Endothelial cell of umbilical vein (primary cell): ENCODE measurements at regions not wholly inside any gene's neighbourhood (a gene's known extent, or its start where the extent isn't known, plus 50 kb on each side); places are given as distances from the start of the nearest gene placed in this dataset.

ENCODE experiments used
- BruUV-seq: library from RNA; stranded (reverse); fragments of 400-500 nt; replicated peaks from 2 replicates; lab custom pipeline; 2021; lab: Mats Ljungman, UMichigan
- CTCF ChIA-PET: fragments of 300-600, 350-600 bp; sonication (Branson Sonifier 250); formaldehyde crosslinking; loops from one replicate; lab custom pipeline; 2021; ENCODE audit warnings: antibody characterized with exemption, inconsistent platforms; lab: Charles Lee
- POLR2A ChIA-PET: fragments of 300-600, 350-600 bp; sonication (Branson Sonifier 250); formaldehyde crosslinking; loops from one replicate; lab custom pipeline; 2021; ENCODE audit warnings: antibody characterized with exemption, inconsistent platforms; lab: Charles Lee
- DNase-seq: peaks from one replicate; pipeline ENCODE4 v3.0.0-alpha.2; 2011; ENCODE audit warnings: low read depth, low spot score
- FAIRE-seq: peaks from 2 replicates; lab custom pipeline; 2011; peaks lifted over from hg19 to GRCh38; lab: Jason Lieb, UNC
- H2AFZ ChIP-seq: 2 replicates; pipeline ENCODE4 v1.6.0; 2012; ENCODE audit warnings: low read depth, low read length, control low read depth, inconsistent platforms
- H3K27ac ChIP-seq: 2 replicates; pipeline ENCODE4 v1.5.1; 2011; ENCODE audit warnings: low read depth, mild to moderate bottlenecking, control low read depth, low read length, moderate library complexity; ENCODE audit not compliant: insufficient read depth
- H3K27me3 ChIP-seq, 2 experiments: 2 replicates each; pipeline versions ENCODE4 v1.6.0 to v1.6.1; 2011; ENCODE audit warnings: low read length in 2 of 2, mixed read lengths in 1 of 2; ENCODE audit not compliant: control insufficient read depth in 2 of 2, insufficient read depth in 2 of 2
- H3K36me3 ChIP-seq, 2 experiments: 2 replicates in 1 of 2; 3 replicates in 1 of 2; pipeline ENCODE4 v1.5.1; 2011; ENCODE audit warnings: low read length in 2 of 2, mild to moderate bottlenecking in 1 of 2, moderate library complexity in 1 of 2; ENCODE audit not compliant: control insufficient read depth in 2 of 2, insufficient read depth in 2 of 2; ENCODE audit errors: extremely low read depth in 1 of 2
- H3K4me1 ChIP-seq: 3 replicates; pipeline ENCODE4 v1.5.1; 2011; ENCODE audit warnings: mild to moderate bottlenecking, low read length; ENCODE audit not compliant: control insufficient read depth, insufficient read depth; ENCODE audit errors: extremely low read depth
- H3K4me2 ChIP-seq: 2 replicates; pipeline ENCODE4 v1.6.1; 2011; ENCODE audit warnings: low read length, control low read depth, mixed read lengths; ENCODE audit not compliant: insufficient read depth
- H3K4me3 ChIP-seq, 3 experiments: fragments of 200-600 bp in 1 of 3; sonication (generic), shearing (Covaris generic) in 1 of 3; replicated peaks in 1 of 3; 2 replicates each; pipeline ENCODE4 v1.5.1; 2011 to 2016; ENCODE audit warnings: control low read depth in 3 of 3, low read length in 3 of 3, mild to moderate bottlenecking in 2 of 3, inconsistent platforms in 1 of 3, low read depth in 1 of 3, moderate library complexity in 1 of 3; ENCODE audit not compliant: insufficient read depth in 1 of 3
- H3K79me2 ChIP-seq: 2 replicates; pipeline ENCODE4 v1.6.0; 2012; ENCODE audit warnings: low read length, inconsistent platforms; ENCODE audit not compliant: control insufficient read depth, insufficient read depth
- H3K9ac ChIP-seq: replicated peaks from 2 replicates; pipeline ENCODE3; 2011; ENCODE audit warnings: low read length, control low read depth; ENCODE audit not compliant: insufficient read depth; ENCODE audit errors: extremely low read depth
- H3K9me1 ChIP-seq: replicated peaks from 3 replicates; pipeline ENCODE4 v1.6.0; 2011; ENCODE audit warnings: mild to moderate bottlenecking, low read length; ENCODE audit not compliant: control insufficient read depth, insufficient read depth; ENCODE audit errors: extremely low read depth
- H3K9me3 ChIP-seq: replicated peaks from 2 replicates; pipeline ENCODE4 v1.5.1; 2012; ENCODE audit warnings: low read length, inconsistent platforms; ENCODE audit not compliant: control insufficient read depth, insufficient read depth
- H4K20me1 ChIP-seq: replicated peaks from 2 replicates; pipeline ENCODE3; 2011; ENCODE audit warnings: mild to moderate bottlenecking, low read length; ENCODE audit not compliant: control insufficient read depth, insufficient read depth; ENCODE audit errors: extremely low read depth
- GATA2 ChIP-seq: IDR thresholded peaks from 2 replicates; pipeline ENCODE4 v1.7.0; 2011; ENCODE audit warnings: low read depth, mild to moderate bottlenecking, moderate library complexity, mixed read lengths, low read length; ENCODE audit not compliant: insufficient read length, insufficient read depth
- JUN ChIP-seq: IDR thresholded peaks from 2 replicates; pipeline ENCODE4 v1.6.1; 2011; ENCODE audit warnings: borderline replicate concordance, low read depth; ENCODE audit not compliant: insufficient read length, insufficient read depth
- MYC ChIP-seq: IDR thresholded peaks from one replicate; pipeline ENCODE4 v1.6.1; 2011; ENCODE audit warnings: mild to moderate bottlenecking, low read depth, low read length
- POLR2A ChIP-seq: IDR thresholded peaks from 2 replicates; pipeline ENCODE4 v1.6.1; 2012; ENCODE audit warnings: low read depth, mild to moderate bottlenecking, control low read depth, low read length
- POLR2AphosphoS5 ChIP-seq: IDR thresholded peaks from 2 replicates; pipeline ENCODE4 v1.6.1; 2012; ENCODE audit warnings: low read depth, mild to moderate bottlenecking, control low read depth, low read length, moderate library complexity; ENCODE audit not compliant: insufficient read depth
- dilution Hi-C: fragments of 300-500 bp; cut with MboI; formaldehyde crosslinking; loops from one replicate; pipeline ENCODE4 v1.15.0; 2019; ENCODE audit warnings: low sequenced_read_pairs; ENCODE audit not compliant: extremely low pct_ligation_motif_present
- intact Hi-C: fragments of 100-400 bp; cut with micrococcal nuclease; formaldehyde crosslinking; loops from one replicate; pipeline ENCODE4 v1.10.0; 2022

GRCh38 chr2:220489121-220489520 is 861.7 kb downstream of the SLC4A3 start:
- FAIRE-seq (no peak), DNase-seq (no peak)
- BruUV-seq = no TSS peak
- H3K79me2 ChIP-seq = no peaks in the 10 kb centered on the region
- no peaks in the 10 kb centered on the region for H3K9me3 ChIP-seq
- no peaks in the 10 kb centered on the region for H3K4me1 ChIP-seq
- H3K4me3 ChIP-seq = no peak overlapping the region
- intact Hi-C loops (no loop called here), dilution Hi-C loops (no loop called here)
- H3K27me3 ChIP-seq = no peaks in the 10 kb centered on the region
- no peaks in the 10 kb centered on the region for H3K9me1 ChIP-seq
- H2AFZ ChIP-seq = no peak overlapping the region
- TF ChIP-seq MYC = no peak
- TF ChIP-seq GATA2 = no peak
- no peak for TF ChIP-seq POLR2A
- no peak overlapping the region for H3K9ac ChIP-seq
- no peak overlapping the region for H3K4me2 ChIP-seq
- ChIA-PET CTCF (no interaction called here), POLR2A (no interaction called here)
- H3K27ac ChIP-seq = no peak overlapping the region
- no peaks in the 10 kb centered on the region for H4K20me1 ChIP-seq
- no peaks in the 10 kb centered on the region for H3K36me3 ChIP-seq

- Histone ChIP-seq H3K9me1 (no peaks in the 10 kb centered on the region), H3K27me3 (no peaks in the 10 kb centered on the region), H3K4me3 (no peak overlapping the region), H3K9ac (no peak overlapping the region), H4K20me1 (no peaks in the 10 kb centered on the region), H3K9me3 (no peaks in the 10 kb centered on the region), H3K36me3 (no peaks in the 10 kb centered on the region), H3K79me2 (no peaks in the 10 kb centered on the region), H3K4me1 (no peaks in the 10 kb centered on the region), H2AFZ (no peak overlapping the region), H3K4me2 (no peak overlapping the region), H3K27ac (no peak overlapping the region)
- dilution Hi-C loops (no loop called here), intact Hi-C loops (no loop called here)
- no TSS peak for BruUV-seq
- FAIRE-seq (no peak), DNase-seq (no peak)
- ChIA-PET POLR2A (no interaction called here), CTCF (no interaction called here)
- no peak for TF ChIP-seq POLR2AphosphoS5
- TF ChIP-seq JUN = no peak
- TF ChIP-seq MYC = no peak
Measured at GRCh38 chr2:220491670-220492069, 864.2 kb downstream of the SLC4A3 start.
